ENCODE measurements at regions not wholly inside any gene's neighbourhood (a gene's known extent, or its start where the extent isn't known, plus 50 kb on each side); places are given as distances from the start of the nearest gene placed in this dataset.

DNA sequence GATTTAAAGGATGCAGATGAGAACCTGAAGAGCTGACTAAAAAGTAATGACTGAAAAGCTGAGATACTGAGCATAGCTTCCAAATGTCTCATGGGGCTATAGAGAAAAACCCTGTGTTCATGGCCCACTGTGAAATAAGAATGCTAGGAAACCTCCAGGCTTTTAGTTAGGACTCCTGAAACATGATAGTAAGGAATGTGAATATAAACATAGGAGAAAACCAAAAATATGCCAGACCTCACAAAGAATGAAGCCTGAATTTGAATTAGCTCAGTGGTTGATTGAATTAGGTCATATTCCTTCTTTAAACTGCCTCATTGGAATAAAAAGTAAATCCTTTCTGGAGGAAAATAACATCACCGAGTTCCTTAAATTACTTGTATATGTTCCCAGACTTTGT is 194.5 kb upstream of the NXPH2 start:
- ATAC-seq (ENCODE audit: low read depth) (no peak), DNase-seq (no peak)
- Mint-ChIP-seq H3K4me1 (no peaks in the 10 kb centered on the region), H3K9me3 (ENCODE audit: insufficient read depth) (peaks cover 6% of the 10 kb centered on the region), H3K4me3 (no peak overlapping the region), H3K27ac (no peak overlapping the region), H3K27me3 (no peaks in the 10 kb centered on the region)
- Histone ChIP-seq H3K4me2 (replicated peaks; ENCODE audit: low read depth, low read length, poor library complexity, severe bottlenecking) (no peak overlapping the region), H3K27me3 (replicated peaks in 1 of 4; ENCODE audit: control extremely low read depth in 1 of 4, control insufficient read depth in 3 of 4, insufficient read depth in 4 of 4, low read length in 3 of 4) (no peaks in the 10 kb centered on the region), H4K20me1 (ENCODE audit: control insufficient read depth, insufficient read depth, low read length, poor library complexity, severe bottlenecking) (no peaks in the 10 kb centered on the region), H3K4me3 (ENCODE audit: control extremely low read depth in 1 of 5, extremely low read depth in 1 of 5, insufficient read depth in 1 of 5, low read depth in 2 of 5, low read length in 4 of 5) (no peak overlapping the region), H3K36me3 (replicated peaks in 1 of 2; ENCODE audit: control extremely low read depth in 1 of 2, control insufficient read depth in 1 of 2, extremely low read depth in 1 of 2, insufficient read depth in 2 of 2, low read length in 1 of 2) (no peaks in the 10 kb centered on the region), H3K9ac (ENCODE audit: low read length) (no peak overlapping the region), H3K9me3 (ENCODE audit: control extremely low read depth in 1 of 3, control insufficient read depth in 2 of 3, insufficient read depth in 1 of 3, low read length in 2 of 3) (no peaks in the 10 kb centered on the region), H3K79me2 (ENCODE audit: control insufficient read depth, insufficient read depth, low read length) (no peaks in the 10 kb centered on the region), H2AFZ (ENCODE audit: insufficient read depth, low read depth, low read length, poor library complexity, severe bottlenecking) (no peak overlapping the region), H3K4me1 (ENCODE audit: control insufficient read depth in 2 of 2, insufficient read depth in 2 of 2, low read length in 2 of 2) (no peaks in the 10 kb centered on the region), H3K27ac (ENCODE audit: low read length in 2 of 2) (no peak overlapping the region)
- POLR2A ChIA-PET = no interaction called here
- intact Hi-C loops (cut with micrococcal nuclease) = no loop called here
- TF ChIP-seq, protein P1, sequence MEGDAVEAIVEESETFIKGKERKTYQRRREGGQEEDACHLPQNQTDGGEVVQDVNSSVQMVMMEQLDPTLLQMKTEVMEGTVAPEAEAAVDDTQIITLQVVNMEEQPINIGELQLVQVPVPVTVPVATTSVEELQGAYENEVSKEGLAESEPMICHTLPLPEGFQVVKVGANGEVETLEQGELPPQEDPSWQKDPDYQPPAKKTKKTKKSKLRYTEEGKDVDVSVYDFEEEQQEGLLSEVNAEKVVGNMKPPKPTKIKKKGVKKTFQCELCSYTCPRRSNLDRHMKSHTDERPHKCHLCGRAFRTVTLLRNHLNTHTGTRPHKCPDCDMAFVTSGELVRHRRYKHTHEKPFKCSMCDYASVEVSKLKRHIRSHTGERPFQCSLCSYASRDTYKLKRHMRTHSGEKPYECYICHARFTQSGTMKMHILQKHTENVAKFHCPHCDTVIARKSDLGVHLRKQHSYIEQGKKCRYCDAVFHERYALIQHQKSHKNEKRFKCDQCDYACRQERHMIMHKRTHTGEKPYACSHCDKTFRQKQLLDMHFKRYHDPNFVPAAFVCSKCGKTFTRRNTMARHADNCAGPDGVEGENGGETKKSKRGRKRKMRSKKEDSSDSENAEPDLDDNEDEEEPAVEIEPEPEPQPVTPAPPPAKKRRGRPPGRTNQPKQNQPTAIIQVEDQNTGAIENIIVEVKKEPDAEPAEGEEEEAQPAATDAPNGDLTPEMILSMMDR (IDR thresholded peaks at IDR 0.05) = no peak
- no peak for TF ChIP-seq EZH2 (IDR thresholded peaks at IDR 0.05; ENCODE audit: borderline replicate concordance, insufficient read depth, low read depth, low read length, poor library complexity, severe bottlenecking)
- no CpG with 5 or more reads among the region's 1 CpG for WGBS (ENCODE audit: insufficient coverage)
- CTCF ChIA-PET = no interaction called here

DNA sequence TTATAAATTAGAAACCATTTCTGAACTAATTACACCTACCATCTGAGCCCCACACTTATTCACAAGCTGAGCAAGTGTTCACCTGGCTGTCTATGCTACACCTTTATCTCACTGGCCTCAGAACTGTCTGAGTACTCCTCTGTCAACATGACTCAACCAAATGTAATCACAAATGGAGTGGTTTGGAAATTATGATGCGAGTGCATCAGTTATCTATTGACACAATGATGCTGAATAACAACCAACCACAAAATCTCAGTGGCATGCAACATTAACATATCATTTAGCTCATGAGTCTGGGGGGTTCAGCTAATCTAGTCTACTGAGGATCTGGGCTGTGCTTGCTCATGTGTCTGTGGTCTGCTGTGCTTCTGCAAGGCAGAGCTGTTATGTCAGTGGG is 184.2 kb upstream of the NXPH2 start:
- H3K9me3 Mint-ChIP-seq (ENCODE audit: insufficient read depth) = no peaks in the 10 kb centered on the region
- Histone ChIP-seq H3K9me3 (ENCODE audit: control extremely low read depth in 1 of 3, control insufficient read depth in 2 of 3, insufficient read depth in 1 of 3, low read length in 2 of 3) (no peaks in the 10 kb centered on the region), H2AFZ (ENCODE audit: insufficient read depth, low read depth, low read length, poor library complexity, severe bottlenecking) (no peak overlapping the region), H4K20me1 (ENCODE audit: control insufficient read depth, insufficient read depth, low read length, poor library complexity, severe bottlenecking) (no peaks in the 10 kb centered on the region), H3K4me3 (ENCODE audit: control extremely low read depth in 1 of 5, extremely low read depth in 1 of 5, insufficient read depth in 1 of 5, low read depth in 2 of 5, low read length in 4 of 5) (no peak overlapping the region), H3K27me3 (replicated peaks in 1 of 4; ENCODE audit: control extremely low read depth in 1 of 4, control insufficient read depth in 3 of 4, insufficient read depth in 4 of 4, low read length in 3 of 4) (no peaks in the 10 kb centered on the region), H3K4me1 (ENCODE audit: control insufficient read depth in 2 of 2, insufficient read depth in 2 of 2, low read length in 2 of 2) (no peaks in the 10 kb centered on the region), H3K36me3 (replicated peaks in 1 of 2; ENCODE audit: control extremely low read depth in 1 of 2, control insufficient read depth in 1 of 2, extremely low read depth in 1 of 2, insufficient read depth in 2 of 2, low read length in 1 of 2) (no peaks in the 10 kb centered on the region), H3K79me2 (ENCODE audit: control insufficient read depth, insufficient read depth, low read length) (no peaks in the 10 kb centered on the region), H3K4me2 (replicated peaks; ENCODE audit: low read depth, low read length, poor library complexity, severe bottlenecking) (no peak overlapping the region), H3K9ac (ENCODE audit: low read length) (no peak overlapping the region), H3K27ac (ENCODE audit: low read length in 2 of 2) (no peak overlapping the region)
- H3K27me3 Mint-ChIP-seq = no peaks in the 10 kb centered on the region
- ChIA-PET POLR2A (no interaction called here), CTCF (no interaction called here)
- no peak for TF ChIP-seq EZH2 (IDR thresholded peaks at IDR 0.05; ENCODE audit: borderline replicate concordance, insufficient read depth, low read depth, low read length, poor library complexity, severe bottlenecking)
- TF ChIP-seq, protein P1 (IDR thresholded peaks at IDR 0.05) = no peak
- no peak for ATAC-seq (ENCODE audit: low read depth)
- intact Hi-C loops (cut with micrococcal nuclease) = no loop called here
- H3K4me3 Mint-ChIP-seq = no peak overlapping the region
- no peaks in the 10 kb centered on the region for H3K4me1 Mint-ChIP-seq
- no peak overlapping the region for H3K27ac Mint-ChIP-seq
- WGBS (ENCODE audit: insufficient coverage) = no CpG with 5 or more reads among the region's 1 CpG
- no peak for DNase-seq

Measured in B cell (primary cell).